ENCODE measurements at regions not wholly inside any gene's neighbourhood (a gene's known extent, or its start where the extent isn't known, plus 50 kb on each side); places are given as distances from the start of the nearest gene placed in this dataset.
"Not testable (repeated sequence)": the region's sequence is repeated elsewhere in the genome, so short reads cannot be mapped to it uniquely, and the experiment has no call there.

- no peak overlapping the region for H3K4me3 ChIP-seq (replicated peaks; ENCODE audit: low read depth, low read length)
- DNase-seq (ENCODE audit: extremely low read depth, low read depth), result no peak
- TF ChIP-seq CTCF (IDR thresholded peaks at IDR 0.05; ENCODE audit: low read depth, low read length, missing control alignments), result no peak
These were observed 194.7 kb upstream of the GLI2 start for GRCh38 chr2:120540719-120541552.

GRCh38 chr2:120541553-120541932 lies 194.1 kb upstream of the GLI2 start:
- TF ChIP-seq CTCF (IDR thresholded peaks at IDR 0.05; ENCODE audit: low read depth, low read length, missing control alignments), result no peak
- no peak for DNase-seq (ENCODE audit: extremely low read depth, low read depth)
- H3K4me3 ChIP-seq (replicated peaks; ENCODE audit: low read depth, low read length), result no peak overlapping the region

- no peak for TF ChIP-seq CTCF (IDR thresholded peaks at IDR 0.05; ENCODE audit: low read depth, low read length, missing control alignments)
- DNase-seq (ENCODE audit: extremely low read depth, low read depth), result no peak
- H3K4me3 ChIP-seq (replicated peaks; ENCODE audit: low read depth, low read length), result no peak overlapping the region
These were observed 193.5 kb upstream of the GLI2 start for GRCh38 chr2:120541972-120542670.

GRCh38 chr2:120542911-120543527 lies 192.6 kb upstream of the GLI2 start:
- TF ChIP-seq CTCF (IDR thresholded peaks at IDR 0.05; ENCODE audit: low read depth, low read length, missing control alignments), result no peak
- no peak overlapping the region for H3K4me3 ChIP-seq (replicated peaks; ENCODE audit: low read depth, low read length)
- no peak for DNase-seq (ENCODE audit: extremely low read depth, low read depth)

- no peak overlapping the region for H3K4me3 ChIP-seq (replicated peaks; ENCODE audit: low read depth, low read length)
- no peak for DNase-seq (ENCODE audit: extremely low read depth, low read depth)
- no peak for TF ChIP-seq CTCF (IDR thresholded peaks at IDR 0.05; ENCODE audit: low read depth, low read length, missing control alignments)
These were observed 191.8 kb upstream of the GLI2 start for GRCh38 chr2:120543899-120544298.

GRCh38 chr2:120544522-120544921 lies 191.1 kb upstream of the GLI2 start:
- no peak for TF ChIP-seq CTCF (IDR thresholded peaks at IDR 0.05; ENCODE audit: low read depth, low read length, missing control alignments)
- H3K4me3 ChIP-seq (replicated peaks; ENCODE audit: low read depth, low read length), result no peak overlapping the region
- no peak for DNase-seq (ENCODE audit: extremely low read depth, low read depth)

GRCh38 chr2:120545007-120545406 lies 190.7 kb upstream of the GLI2 start:
- DNase-seq (ENCODE audit: extremely low read depth, low read depth); H3K4me3 ChIP-seq (replicated peaks; ENCODE audit: low read depth, low read length): not testable (repeated sequence)

All from HFF-Myc (cell line).